ENCODE measurements at regions not wholly inside any gene's neighbourhood (a gene's known extent, or its start where the extent isn't known, plus 50 kb on each side); places are given as distances from the start of the nearest gene placed in this dataset.

DNA sequence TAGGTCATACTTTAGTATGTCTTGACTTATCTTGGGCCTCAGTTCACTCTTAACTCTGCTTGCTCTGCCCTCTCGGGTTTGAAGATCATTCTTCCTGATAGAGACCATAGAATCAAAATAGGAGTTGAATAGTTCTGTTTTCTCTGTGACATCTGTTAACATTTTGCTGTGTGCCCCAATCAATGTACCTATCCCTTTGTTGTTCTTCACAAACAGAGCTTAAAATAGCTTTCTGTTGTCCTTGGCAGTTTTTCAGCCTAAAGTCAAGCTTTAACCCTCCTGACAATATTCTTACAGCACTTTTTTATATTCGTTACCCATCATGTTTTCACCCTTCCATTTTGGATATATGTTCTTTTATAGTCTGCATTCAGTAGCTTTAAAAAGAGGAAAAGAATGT, 724.5 kb upstream of the FANCL start:
- TF ChIP-seq, protein P1, sequence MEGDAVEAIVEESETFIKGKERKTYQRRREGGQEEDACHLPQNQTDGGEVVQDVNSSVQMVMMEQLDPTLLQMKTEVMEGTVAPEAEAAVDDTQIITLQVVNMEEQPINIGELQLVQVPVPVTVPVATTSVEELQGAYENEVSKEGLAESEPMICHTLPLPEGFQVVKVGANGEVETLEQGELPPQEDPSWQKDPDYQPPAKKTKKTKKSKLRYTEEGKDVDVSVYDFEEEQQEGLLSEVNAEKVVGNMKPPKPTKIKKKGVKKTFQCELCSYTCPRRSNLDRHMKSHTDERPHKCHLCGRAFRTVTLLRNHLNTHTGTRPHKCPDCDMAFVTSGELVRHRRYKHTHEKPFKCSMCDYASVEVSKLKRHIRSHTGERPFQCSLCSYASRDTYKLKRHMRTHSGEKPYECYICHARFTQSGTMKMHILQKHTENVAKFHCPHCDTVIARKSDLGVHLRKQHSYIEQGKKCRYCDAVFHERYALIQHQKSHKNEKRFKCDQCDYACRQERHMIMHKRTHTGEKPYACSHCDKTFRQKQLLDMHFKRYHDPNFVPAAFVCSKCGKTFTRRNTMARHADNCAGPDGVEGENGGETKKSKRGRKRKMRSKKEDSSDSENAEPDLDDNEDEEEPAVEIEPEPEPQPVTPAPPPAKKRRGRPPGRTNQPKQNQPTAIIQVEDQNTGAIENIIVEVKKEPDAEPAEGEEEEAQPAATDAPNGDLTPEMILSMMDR (IDR thresholded peaks at IDR 0.05; ENCODE audit: low read depth, low read length): no peak
- no peak overlapping the region for H3K4me3 ChIP-seq (ENCODE audit: low read depth, low read length)

DNA sequence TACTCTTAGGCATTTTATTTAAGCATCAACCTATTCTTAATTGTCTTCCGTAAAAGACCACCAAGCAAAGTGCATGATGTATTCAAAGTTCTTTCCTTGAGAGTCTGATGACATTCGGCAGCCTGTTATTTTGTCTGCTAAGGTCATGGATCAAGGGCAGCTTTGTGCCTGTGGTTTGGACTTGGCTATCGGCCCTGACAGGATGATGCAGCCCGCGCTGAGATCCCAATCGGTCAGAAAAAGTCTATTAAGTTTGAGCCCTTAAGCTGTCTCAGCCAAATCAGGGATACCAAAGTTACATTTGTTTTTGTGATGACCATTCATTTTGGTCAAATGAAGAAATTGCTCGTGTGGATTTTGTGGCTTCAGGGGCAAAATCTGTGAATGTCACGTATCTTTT, 718.9 kb upstream of the FANCL start:
- H3K4me3 ChIP-seq (ENCODE audit: low read depth, low read length): no peak overlapping the region
- TF ChIP-seq, protein P1 (IDR thresholded peaks at IDR 0.05; ENCODE audit: low read depth, low read length): no peak

DNA sequence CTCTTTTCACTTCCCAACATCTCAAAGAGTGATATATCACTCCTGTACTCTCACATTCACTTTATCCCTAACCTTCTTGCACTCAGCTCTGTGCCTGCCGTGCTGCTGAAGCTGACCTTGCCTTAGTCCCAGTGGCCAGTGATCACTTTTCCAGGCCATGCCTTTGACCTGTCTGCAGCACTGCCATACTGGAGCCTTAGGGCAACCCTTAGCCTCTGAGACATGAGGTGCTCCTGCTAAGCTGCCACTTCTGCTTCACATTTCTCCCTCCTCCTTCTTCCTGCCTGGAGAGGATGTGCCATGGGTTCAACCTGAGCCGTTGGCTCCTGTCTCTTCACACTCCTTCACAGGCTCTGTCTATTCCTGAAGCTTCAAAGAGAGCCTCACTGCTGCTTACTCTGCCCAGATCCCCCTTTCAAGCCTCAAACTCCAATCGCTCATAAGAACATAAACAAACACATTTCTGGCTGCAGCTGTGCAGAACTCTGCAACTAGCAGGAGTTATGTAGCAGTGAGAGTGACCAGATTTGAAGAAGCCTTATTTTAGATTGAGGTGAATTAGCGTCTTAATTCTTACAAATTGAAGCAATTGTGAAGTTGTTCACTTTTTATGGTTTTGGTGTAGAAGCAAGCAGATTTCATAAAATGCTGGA, 716.2 kb upstream of the FANCL start:
- no peak overlapping the region for H3K4me3 ChIP-seq (ENCODE audit: low read depth, low read length)
- TF ChIP-seq, protein P1 (IDR thresholded peaks at IDR 0.05; ENCODE audit: low read depth, low read length): no peak

DNA sequence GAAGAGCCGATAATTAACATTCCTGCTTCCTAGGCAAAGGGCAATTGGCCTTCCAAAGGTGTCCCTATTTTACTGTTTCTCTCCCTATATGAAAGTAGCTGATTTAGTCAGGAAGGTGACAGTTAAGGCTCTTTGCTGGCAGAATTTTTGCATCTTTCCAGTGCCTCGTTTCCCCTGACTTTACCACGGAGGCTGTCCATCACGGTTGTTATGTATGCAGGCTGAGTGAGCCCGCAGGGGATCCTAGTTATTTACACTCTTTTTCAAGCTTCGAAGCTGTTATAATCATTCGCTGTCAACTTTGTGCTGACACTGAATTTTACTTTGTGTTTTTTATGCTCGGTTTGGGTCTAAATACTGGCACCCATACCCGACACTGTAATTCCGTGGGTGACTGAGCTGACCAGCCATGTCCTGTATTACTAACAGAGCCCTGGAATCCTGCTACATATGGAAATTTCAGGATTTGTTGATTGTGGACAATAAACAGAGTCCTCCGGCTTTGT, 713.8 kb upstream of the FANCL start:
- H3K4me3 ChIP-seq (ENCODE audit: low read depth, low read length): no peak overlapping the region
- TF ChIP-seq, protein P1 (IDR thresholded peaks at IDR 0.05; ENCODE audit: low read depth, low read length): no peak

DNA sequence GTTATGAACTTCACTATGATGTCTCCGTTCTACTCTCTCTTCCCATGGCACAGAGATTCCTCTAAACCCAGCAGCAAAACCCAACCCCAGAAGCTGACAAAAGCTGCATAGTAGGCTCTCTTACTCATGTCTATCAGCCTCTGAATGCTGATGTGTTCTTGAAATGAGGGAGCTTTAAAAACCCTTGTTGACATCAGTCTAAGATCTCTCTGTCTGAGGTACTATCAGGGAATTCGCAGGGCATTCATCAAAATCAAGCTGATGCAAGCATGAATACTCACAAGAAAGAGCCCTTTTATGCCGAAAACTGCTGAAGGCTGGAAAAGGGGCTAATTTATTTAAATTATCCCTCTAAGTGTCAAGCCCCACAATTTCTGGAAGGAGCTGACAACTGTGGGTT, 710.6 kb upstream of the FANCL start:
- no peak overlapping the region for H3K4me3 ChIP-seq (ENCODE audit: low read depth, low read length)
- TF ChIP-seq, protein P1 (IDR thresholded peaks at IDR 0.05; ENCODE audit: low read depth, low read length): no peak

DNA sequence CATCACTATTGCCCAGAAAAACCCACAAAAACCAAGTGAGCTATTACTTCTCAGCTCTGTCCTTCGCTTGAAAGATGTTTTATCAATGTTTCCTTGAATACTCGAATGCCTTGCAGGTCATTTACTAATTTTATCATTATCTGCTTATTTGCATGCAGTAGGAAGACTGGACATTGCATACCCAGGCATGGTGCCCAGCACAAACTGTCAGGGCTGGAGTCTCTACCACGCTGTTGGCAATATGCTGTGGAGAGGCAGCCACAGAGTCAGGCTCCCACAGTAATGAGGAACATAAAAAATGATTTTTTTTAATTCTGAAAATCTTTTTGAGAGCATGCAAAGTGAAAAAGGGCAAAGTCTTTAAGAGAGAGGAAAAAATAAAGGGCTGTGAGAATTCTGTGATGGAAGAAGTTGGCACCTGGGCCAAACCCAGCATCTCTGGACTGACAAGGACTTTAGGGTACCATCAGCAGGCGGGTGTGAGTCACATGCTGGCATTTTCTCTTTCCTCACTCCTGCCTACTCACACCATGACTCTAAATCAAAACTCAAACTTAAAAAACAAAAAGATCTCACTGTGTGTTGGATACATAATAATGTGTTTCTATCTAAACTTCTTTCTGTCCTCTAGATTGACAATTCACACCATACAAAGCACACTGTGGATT, 709.8 kb upstream of the FANCL start:
- TF ChIP-seq, protein P1 (IDR thresholded peaks at IDR 0.05; ENCODE audit: low read depth, low read length): no peak
- no peak overlapping the region for H3K4me3 ChIP-seq (ENCODE audit: low read depth, low read length)

DNA sequence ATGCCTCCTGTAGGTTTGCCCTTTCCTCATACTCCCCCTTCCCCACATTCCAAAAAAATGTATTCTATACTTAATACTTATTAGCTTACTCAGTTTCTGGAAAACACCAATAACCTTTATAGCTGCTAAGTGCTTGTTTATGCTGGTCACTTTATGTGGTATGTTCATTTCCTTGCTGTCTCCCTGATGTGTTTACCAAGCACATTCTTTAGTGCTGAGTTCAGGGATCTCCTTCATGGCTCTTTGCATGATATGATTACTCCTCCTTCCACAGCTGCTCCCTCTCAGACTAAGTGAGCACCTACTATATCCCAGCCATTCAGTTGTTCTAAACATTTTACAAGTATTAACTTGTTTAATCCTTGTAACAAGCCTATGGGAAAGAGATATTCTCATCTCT, 698.3 kb upstream of the FANCL start:
- H3K4me3 ChIP-seq (ENCODE audit: low read depth, low read length): no peak overlapping the region
- TF ChIP-seq, protein P1 (IDR thresholded peaks at IDR 0.05; ENCODE audit: low read depth, low read length): no peak

All from WI38 (cell line).